ENCODE measurements at regions not wholly inside any gene's neighbourhood (a gene's known extent, or its start where the extent isn't known, plus 50 kb on each side); places are given as distances from the start of the nearest gene placed in this dataset.

GRCh38 chr10:52409928-52410327 is 95.8 kb downstream of the DKK1 start:
- Histone ChIP-seq H3K4me3 (replicated peaks in 1 of 2; ENCODE audit: low read depth in 1 of 2, low read length in 2 of 2) (no peak overlapping the region), H3K4me1 (ENCODE audit: control insufficient read depth in 1 of 2, insufficient read depth in 2 of 2, low read length in 2 of 2) (no peaks in the 10 kb centered on the region), H2AFZ (ENCODE audit: low read depth, low read length, poor library complexity, severe bottlenecking) (no peak overlapping the region), H3K36me3 (ENCODE audit: control insufficient read depth in 1 of 2, insufficient read depth in 2 of 2, low read length in 2 of 2) (no peaks in the 10 kb centered on the region), H3K27ac (ENCODE audit: low read depth, low read length) (no peak overlapping the region), H3K27me3 (ENCODE audit: insufficient read depth, low read length) (no peaks in the 10 kb centered on the region), H3K79me2 (ENCODE audit: insufficient read depth, low read length) (no peaks in the 10 kb centered on the region), H3K9me3 (ENCODE audit: control insufficient read depth in 1 of 2, insufficient read depth in 1 of 2, low read depth in 1 of 2, low read length in 2 of 2) (no peaks in the 10 kb centered on the region), H4K20me1 (ENCODE audit: insufficient read depth) (no peaks in the 10 kb centered on the region), H3K9me2 (ENCODE audit: insufficient read depth) (no peaks in the 10 kb centered on the region), H3K4me2 (ENCODE audit: low read length) (no peak overlapping the region), H3K9ac (ENCODE audit: low read length) (no peak overlapping the region)
- ChIA-PET RAD21 (ENCODE audit: low non-redundant PET in 1 of 2, low total read pairs in 2 of 2, uncharacterized antibody in 2 of 2, unreplicated experiment in 2 of 2) (no interaction called here), POLR2A (no interaction called here), CTCF (no interaction called here)
- intact Hi-C loops (cut with micrococcal nuclease), result no loop called here
- BruUV-seq (replicated peaks), result no TSS peak
- DNase-seq (ENCODE audit: low read depth, low spot score) (no peak), ATAC-seq (no peak)
- TF ChIP-seq SP1 (IDR thresholded peaks at IDR 0.05; ENCODE audit: low read depth) (no peak), ZFX (IDR thresholded peaks at IDR 0.05) (no peak), CTCF (IDR thresholded peaks at IDR 0.05 in 2 of 3, conservative IDR thresholded peaks at IDR 0.05 in 1 of 3; ENCODE audit: borderline replicate concordance in 1 of 3, insufficient read depth in 1 of 3, low read depth in 2 of 3, low read length in 2 of 3) (no peak), EGR1 (IDR thresholded peaks at IDR 0.05; ENCODE audit: low read depth) (no peak), ZNF274 (IDR thresholded peaks at IDR 0.05; ENCODE audit: low read depth, low read length) (no peak), POLR2A (IDR thresholded peaks at IDR 0.05; ENCODE audit: borderline replicate concordance, extremely low read depth, insufficient read depth, insufficient read length) (no peak), EZH2 (IDR thresholded peaks at IDR 0.05) (no peak), TCF7L2 (IDR thresholded peaks at IDR 0.05; ENCODE audit: borderline replicate concordance, extremely low read depth, insufficient read depth, insufficient read length) (no peak), YY1 (IDR thresholded peaks at IDR 0.05; ENCODE audit: extremely low read depth, insufficient replicate concordance, low read depth, low read length) (no peak), REST (IDR thresholded peaks at IDR 0.05; ENCODE audit: low read depth) (no peak), JUND (IDR thresholded peaks at IDR 0.05) (no peak), SRF (IDR thresholded peaks at IDR 0.05; ENCODE audit: low read depth) (no peak), RAD21 (IDR thresholded peaks at IDR 0.05; ENCODE audit: low read depth) (no peak), FOSL1 (IDR thresholded peaks at IDR 0.05; ENCODE audit: low read depth) (no peak), ATF3 (IDR thresholded peaks at IDR 0.05) (no peak), ELF1 (IDR thresholded peaks at IDR 0.05; ENCODE audit: borderline replicate concordance, low read depth) (no peak), EZH2phosphoT487 (IDR thresholded peaks at IDR 0.05; ENCODE audit: borderline replicate concordance) (no peak), MAX (IDR thresholded peaks at IDR 0.05) (no peak)

All from HCT116 (cell line).